ENCODE measurements at regions not wholly inside any gene's neighbourhood (a gene's known extent, or its start where the extent isn't known, plus 50 kb on each side); places are given as distances from the start of the nearest gene placed in this dataset.

DNA sequence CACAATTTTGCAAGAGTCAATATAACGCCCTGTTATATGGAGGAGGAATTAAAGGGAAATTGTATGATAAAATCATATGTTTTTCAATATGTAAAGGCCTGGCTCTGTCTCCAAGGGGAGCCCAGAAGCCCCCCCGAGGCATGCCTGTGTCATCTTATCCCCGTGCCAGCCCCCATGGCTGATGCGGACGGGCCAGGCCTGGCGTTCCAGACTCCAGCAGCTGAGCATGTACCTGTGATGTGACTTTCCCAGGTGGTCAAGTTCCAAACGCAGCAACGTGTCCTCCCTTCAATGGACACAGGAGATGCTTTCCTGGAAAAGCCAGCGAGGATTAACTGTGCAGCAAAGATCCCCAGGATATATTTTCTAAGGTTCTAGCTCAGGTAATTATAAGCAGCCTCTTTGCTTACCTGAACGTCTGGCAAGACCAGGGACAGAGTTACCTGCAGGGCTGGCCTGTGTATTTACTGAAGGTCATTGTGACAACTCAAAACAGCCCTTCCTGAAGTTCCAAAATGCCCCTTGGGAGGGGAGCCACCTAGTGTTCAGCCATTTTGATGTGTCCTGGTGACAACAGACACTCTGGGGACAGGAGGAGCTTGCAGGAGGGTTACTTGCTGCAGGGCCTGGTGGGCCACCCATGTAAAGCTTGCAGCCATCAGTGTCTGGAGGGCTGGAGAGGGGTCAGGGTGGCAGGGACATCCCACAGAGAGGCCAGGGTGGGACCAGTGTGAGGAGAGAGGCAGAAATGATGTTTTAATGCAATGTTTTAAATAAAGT lies 53.3 kb upstream of the RNU6ATAC start:
- no peaks in the 10 kb centered on the region for H3K9me3 ChIP-seq (ENCODE audit: low read length)
- peak overlapping the region; percentile 44 for H3K4me3 ChIP-seq (ENCODE audit: low read depth, low read length, poor library complexity, severe bottlenecking)
- H3K27ac ChIP-seq (ENCODE audit: low read depth, low read length, poor library complexity, severe bottlenecking): peak overlapping the region; percentile 100

DNA sequence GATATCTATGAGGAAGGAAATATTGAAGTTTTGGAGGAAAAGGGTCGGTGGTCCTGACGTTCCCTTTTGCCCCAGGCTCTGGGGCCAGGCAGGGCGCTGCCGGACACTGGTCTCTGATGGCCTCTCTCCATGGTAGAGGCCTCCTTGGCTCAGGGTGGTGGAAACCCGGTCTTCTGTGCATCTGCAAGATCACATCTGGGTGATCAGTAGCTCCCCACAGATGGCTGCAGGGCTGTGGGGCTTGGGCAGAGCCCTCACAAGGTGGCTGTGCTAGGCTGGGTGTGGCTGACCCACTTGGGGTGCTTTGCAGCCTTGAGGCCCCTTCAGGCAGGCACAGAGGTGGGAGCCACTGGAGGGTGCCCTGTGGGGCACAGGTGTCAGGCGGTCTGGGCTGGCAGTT lies 53.9 kb upstream of the RNU6ATAC start:
- Histone ChIP-seq H4K20me1 (ENCODE audit: insufficient read depth, low read length) (no peaks in the 10 kb centered on the region), H3K9me2 (ENCODE audit: low read depth, low read length) (no peaks in the 10 kb centered on the region), H3K27ac (ENCODE audit: low read depth, low read length, poor library complexity, severe bottlenecking) (peak overlapping the region; percentile 100), H3K4me2 (ENCODE audit: low read length) (peak overlapping the region; percentile 64; the same call in 1 of the 2 replicates), H3K27me3 (ENCODE audit: insufficient read depth, low read length) (no peaks in the 10 kb centered on the region), H3K9ac (ENCODE audit: low read length) (peak overlapping the region; percentile 80), H3K4me3 (ENCODE audit: low read depth, low read length, poor library complexity, severe bottlenecking) (no peak overlapping the region), H3K79me2 (ENCODE audit: insufficient read depth, low read length) (no peaks in the 10 kb centered on the region), H3F3A (ENCODE audit: insufficient read depth, low read length) (peaks cover 4% of the 10 kb centered on the region; the same call in 1 of the 2 replicates), H3K4me1 (ENCODE audit: insufficient read depth, low read length, severe bottlenecking) (peaks cover 91% of the 10 kb centered on the region), H3K36me3 (ENCODE audit: insufficient read depth, low read length) (no peaks in the 10 kb centered on the region), H3K9me3 (ENCODE audit: low read length) (no peaks in the 10 kb centered on the region), H2AFZ (ENCODE audit: low read length) (no peak overlapping the region)
- no peak for TF ChIP-seq EZH2 (IDR thresholded peaks at IDR 0.05; ENCODE audit: borderline replicate concordance, low read length)
- TF ChIP-seq, protein P1, sequence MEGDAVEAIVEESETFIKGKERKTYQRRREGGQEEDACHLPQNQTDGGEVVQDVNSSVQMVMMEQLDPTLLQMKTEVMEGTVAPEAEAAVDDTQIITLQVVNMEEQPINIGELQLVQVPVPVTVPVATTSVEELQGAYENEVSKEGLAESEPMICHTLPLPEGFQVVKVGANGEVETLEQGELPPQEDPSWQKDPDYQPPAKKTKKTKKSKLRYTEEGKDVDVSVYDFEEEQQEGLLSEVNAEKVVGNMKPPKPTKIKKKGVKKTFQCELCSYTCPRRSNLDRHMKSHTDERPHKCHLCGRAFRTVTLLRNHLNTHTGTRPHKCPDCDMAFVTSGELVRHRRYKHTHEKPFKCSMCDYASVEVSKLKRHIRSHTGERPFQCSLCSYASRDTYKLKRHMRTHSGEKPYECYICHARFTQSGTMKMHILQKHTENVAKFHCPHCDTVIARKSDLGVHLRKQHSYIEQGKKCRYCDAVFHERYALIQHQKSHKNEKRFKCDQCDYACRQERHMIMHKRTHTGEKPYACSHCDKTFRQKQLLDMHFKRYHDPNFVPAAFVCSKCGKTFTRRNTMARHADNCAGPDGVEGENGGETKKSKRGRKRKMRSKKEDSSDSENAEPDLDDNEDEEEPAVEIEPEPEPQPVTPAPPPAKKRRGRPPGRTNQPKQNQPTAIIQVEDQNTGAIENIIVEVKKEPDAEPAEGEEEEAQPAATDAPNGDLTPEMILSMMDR (IDR thresholded peaks at IDR 0.05; ENCODE audit: low read length): no peak

More for the DNA sequence above, 53.3 kb upstream of the RNU6ATAC start:
- Histone ChIP-seq H3K27me3 (ENCODE audit: insufficient read depth, low read length) (no peaks in the 10 kb centered on the region), H4K20me1 (ENCODE audit: insufficient read depth, low read length) (no peaks in the 10 kb centered on the region), H3F3A (ENCODE audit: insufficient read depth, low read length) (peaks cover 4% of the 10 kb centered on the region; the same call in 1 of the 2 replicates), H3K9ac (ENCODE audit: low read length) (peak overlapping the region; percentile 80), H3K36me3 (ENCODE audit: insufficient read depth, low read length) (no peaks in the 10 kb centered on the region), H3K9me2 (ENCODE audit: low read depth, low read length) (no peaks in the 10 kb centered on the region), H3K4me1 (ENCODE audit: insufficient read depth, low read length, severe bottlenecking) (peaks cover 91% of the 10 kb centered on the region), H3K4me2 (ENCODE audit: low read length) (peak overlapping the region; percentile 64), H3K79me2 (ENCODE audit: insufficient read depth, low read length) (no peaks in the 10 kb centered on the region), H2AFZ (ENCODE audit: low read length) (no peak overlapping the region)
- no peak for TF ChIP-seq EZH2 (IDR thresholded peaks at IDR 0.05; ENCODE audit: borderline replicate concordance, low read length)
- TF ChIP-seq, protein P1 (IDR thresholded peaks at IDR 0.05; ENCODE audit: low read length): peak; percentile 57

GRCh38 chr9:134219646-134220060 lies 55.3 kb upstream of the RNU6ATAC start:
- Histone ChIP-seq H3K9me3 (ENCODE audit: low read length) (no peaks in the 10 kb centered on the region), H4K20me1 (ENCODE audit: insufficient read depth, low read length) (no peaks in the 10 kb centered on the region), H3K79me2 (ENCODE audit: insufficient read depth, low read length) (no peaks in the 10 kb centered on the region), H2AFZ (ENCODE audit: low read length) (no peak overlapping the region), H3K4me3 (ENCODE audit: low read depth, low read length, poor library complexity, severe bottlenecking) (no peak overlapping the region), H3K9me2 (ENCODE audit: low read depth, low read length) (no peaks in the 10 kb centered on the region), H3K9ac (ENCODE audit: low read length) (no peak overlapping the region; the same call in 1 of the 2 replicates), H3K4me1 (ENCODE audit: insufficient read depth, low read length, severe bottlenecking) (peaks cover 79% of the 10 kb centered on the region), H3K36me3 (ENCODE audit: insufficient read depth, low read length) (no peaks in the 10 kb centered on the region), H3K4me2 (ENCODE audit: low read length) (peak overlapping the region; percentile 45; the same call in 1 of the 2 replicates), H3K27ac (ENCODE audit: low read depth, low read length, poor library complexity, severe bottlenecking) (peak overlapping the region; percentile 100), H3F3A (ENCODE audit: insufficient read depth, low read length) (peaks cover 4% of the 10 kb centered on the region; the same call in 1 of the 2 replicates), H3K27me3 (ENCODE audit: insufficient read depth, low read length) (no peaks in the 10 kb centered on the region)
- TF ChIP-seq EZH2 (IDR thresholded peaks at IDR 0.05; ENCODE audit: borderline replicate concordance, low read length): no peak
- TF ChIP-seq, protein P1 (IDR thresholded peaks at IDR 0.05; ENCODE audit: low read length): no peak
